ENCODE measurements at regions not wholly inside any gene's neighbourhood (a gene's known extent, or its start where the extent isn't known, plus 50 kb on each side); places are given as distances from the start of the nearest gene placed in this dataset.

DNA sequence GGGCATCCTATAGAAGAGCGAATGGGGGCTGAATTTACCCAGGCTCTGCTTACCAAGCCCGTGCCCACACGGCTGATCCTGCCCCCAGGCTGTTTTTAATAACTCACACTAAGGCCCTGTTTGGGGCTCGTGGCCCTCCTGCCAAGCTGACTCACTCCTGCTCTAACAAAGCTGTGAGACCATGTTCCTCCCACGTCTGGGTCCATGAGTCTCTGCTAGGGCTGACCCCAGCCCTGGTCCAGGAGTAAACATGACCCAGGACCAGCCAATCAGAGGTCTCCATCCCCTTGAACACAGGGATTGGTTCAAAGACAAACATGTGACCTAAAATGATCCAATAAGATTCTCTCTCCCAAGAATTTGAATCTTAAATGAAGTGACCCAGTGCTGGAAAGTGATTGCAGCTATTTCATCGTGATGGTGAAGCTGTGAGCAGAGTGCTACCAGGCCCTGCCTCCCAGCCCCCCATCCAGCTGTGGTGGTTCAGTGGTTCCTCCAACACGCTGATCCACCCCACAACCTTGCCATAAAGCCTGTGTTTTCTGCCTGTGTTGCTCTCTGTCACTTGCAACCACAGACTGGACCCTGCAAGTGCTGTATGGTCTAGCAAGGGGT lies 57.2 kb downstream of the C16orf82 start:
- no peak for DNase-seq
- no peak overlapping the region for H3K4me3 ChIP-seq
- TF ChIP-seq CTCF (IDR thresholded peaks at IDR 0.05), result no peak
- TF ChIP-seq POLR2A (IDR thresholded peaks at IDR 0.05), result no peak
- intact Hi-C loops (cut with DNase I), result no loop called here
- WGBS, 2 donors, result 50 to 61% methylated on average over 3 to 7 of the region's 7 CpGs
- H3K27me3 ChIP-seq, result peaks cover 0 to 9% (median 0%) of the 10 kb centered on the region in 4 donors
- H3K9me3 ChIP-seq, result no peaks in the 10 kb centered on the region
- H3K4me1 ChIP-seq, result no peaks in the 10 kb centered on the region
- H3K36me3 ChIP-seq, result no peaks in the 10 kb centered on the region
- no peak overlapping the region for H3K27ac ChIP-seq

- intact Hi-C loops (cut with DNase I), result no loop called here
- H3K4me1 ChIP-seq, result no peaks in the 10 kb centered on the region
- H3K27ac ChIP-seq, result no peak overlapping the region
- H3K9me3 ChIP-seq, result peaks cover 0 to 15% (median 0%) of the 10 kb centered on the region in 3 donors
- peaks cover 0 to 11% (median 0%) of the 10 kb centered on the region in 4 donors for H3K27me3 ChIP-seq
- no peak for TF ChIP-seq CTCF (IDR thresholded peaks at IDR 0.05)
- TF ChIP-seq POLR2A (IDR thresholded peaks at IDR 0.05), result no peak
- H3K36me3 ChIP-seq, result no peaks in the 10 kb centered on the region
- no peak for DNase-seq
- no peak overlapping the region for H3K4me3 ChIP-seq
Observed at GRCh38 chr16:27127308-27127707, 60.6 kb downstream of the C16orf82 start.

DNA sequence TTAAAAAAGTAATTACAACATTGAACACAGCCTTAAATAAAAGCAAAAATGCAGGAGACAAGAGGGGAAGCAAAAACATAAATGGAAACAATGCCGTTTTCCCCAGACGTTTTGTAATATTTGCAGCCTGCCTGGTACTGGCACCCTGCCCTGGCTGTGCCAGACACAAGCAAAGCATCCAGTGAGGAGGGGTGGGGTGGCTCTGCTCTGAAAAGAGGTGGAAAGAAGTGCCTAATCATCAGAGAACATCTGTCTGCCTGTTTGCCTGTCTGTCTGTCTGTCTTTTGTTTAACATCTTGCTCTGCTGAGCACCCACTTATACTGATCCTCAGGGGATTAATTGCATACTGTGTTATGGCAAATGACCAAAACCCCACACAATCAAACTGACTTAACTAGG lies 62.7 kb downstream of the C16orf82 start:
- no peak overlapping the region for H3K27ac ChIP-seq
- peaks cover 0 to 21% (median 0%) of the 10 kb centered on the region in 4 donors for H3K27me3 ChIP-seq
- no peak overlapping the region for H3K4me3 ChIP-seq
- DNase-seq, result no peak
- H3K4me1 ChIP-seq, result no peaks in the 10 kb centered on the region
- no peaks in the 10 kb centered on the region for H3K36me3 ChIP-seq
- peaks cover 0 to 15% (median 0%) of the 10 kb centered on the region in 3 donors for H3K9me3 ChIP-seq
- TF ChIP-seq POLR2A (IDR thresholded peaks at IDR 0.05), result no peak
- TF ChIP-seq CTCF (IDR thresholded peaks at IDR 0.05), result no peak
- 27 to 30% methylated on average over 2 of the region's 2 CpGs for WGBS, 2 donors
- intact Hi-C loops (cut with DNase I), result no loop called here

GRCh38 chr16:27138257-27138656 lies 65.1 kb upstream of the KDM8 start:
- intact Hi-C loops (cut with DNase I), result no loop called here
- no peak for DNase-seq
- TF ChIP-seq POLR2A (IDR thresholded peaks at IDR 0.05) (no peak), CTCF (IDR thresholded peaks at IDR 0.05) (no peak)
- H3K27ac ChIP-seq, result no peak overlapping the region
- no peaks in the 10 kb centered on the region for H3K4me1 ChIP-seq
- 34 to 77% methylated on average over 5 of the region's 5 CpGs for WGBS, 2 donors
- H3K27me3 ChIP-seq, result peaks cover 0 to 37% (median 0%) of the 10 kb centered on the region in 4 donors
- no peak overlapping the region for H3K4me3 ChIP-seq
- H3K9me3 ChIP-seq, result no peaks in the 10 kb centered on the region
- no peaks in the 10 kb centered on the region for H3K36me3 ChIP-seq

DNA sequence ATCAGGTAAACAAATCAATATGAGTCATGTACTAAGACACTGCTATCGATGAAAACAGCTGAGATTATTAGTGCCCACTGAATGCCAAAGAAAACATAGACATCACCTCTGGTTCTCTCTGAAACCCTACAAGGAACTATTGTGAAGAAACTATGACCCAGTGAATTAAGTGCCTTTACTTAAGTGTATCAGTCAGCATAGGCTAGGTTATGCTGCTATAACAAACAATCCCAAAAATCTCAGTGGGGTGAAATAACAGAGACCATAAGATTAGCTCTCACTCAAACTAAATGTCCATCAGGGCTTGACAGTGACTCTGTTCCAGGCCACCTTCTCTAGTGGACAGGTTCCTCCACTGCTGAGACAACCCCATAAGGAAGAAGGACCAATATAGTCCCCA lies 57.7 kb upstream of the KDM8 start:
- H3K36me3 ChIP-seq, result no peaks in the 10 kb centered on the region
- H3K27me3 ChIP-seq, result peaks cover 0 to 36% (median 0%) of the 10 kb centered on the region in 4 donors
- 50 to 65% methylated on average over 1 of the region's 1 CpG for WGBS, 2 donors
- H3K4me3 ChIP-seq, result no peak overlapping the region
- no peaks in the 10 kb centered on the region for H3K4me1 ChIP-seq
- no peak for TF ChIP-seq POLR2A (IDR thresholded peaks at IDR 0.05)
- no peak for TF ChIP-seq CTCF (IDR thresholded peaks at IDR 0.05)
- intact Hi-C loops (cut with DNase I), result no loop called here
- H3K9me3 ChIP-seq, result no peaks in the 10 kb centered on the region
- no peak for DNase-seq
- H3K27ac ChIP-seq, result no peak overlapping the region

All from esophagus squamous epithelium (tissue), 5 donors.